Ishikawa (cell line): ENCODE measurements at regions not wholly inside any gene's neighbourhood (a gene's known extent, or its start where the extent isn't known, plus 50 kb on each side); places are given as distances from the start of the nearest gene placed in this dataset.

Experiments used
- CEBPB ChIP-seq: IDR thresholded peaks from 2 replicates; pipeline ENCODE4 v1.6.1; 2012
- CREB1 ChIP-seq: IDR thresholded peaks from 2 replicates; pipeline ENCODE4 v1.6.1; 2012; ENCODE audit warnings: low read depth
- EP300 ChIP-seq: IDR thresholded peaks from 2 replicates; pipeline ENCODE4 v1.6.1; 2012; ENCODE audit warnings: borderline replicate concordance
- FOXM1 ChIP-seq: IDR thresholded peaks from 2 replicates; pipeline ENCODE4 v1.6.1; 2012; ENCODE audit warnings: low read depth, borderline replicate concordance
- RAD21 ChIP-seq: IDR thresholded peaks from 2 replicates; pipeline ENCODE4 v1.6.1; 2012; ENCODE audit warnings: low read depth
- TEAD4 ChIP-seq: IDR thresholded peaks from 2 replicates; pipeline ENCODE4 v1.6.1; 2012
- TF ChIP-seq, protein P1 (sequence below): IDR thresholded peaks from 2 replicates; pipeline ENCODE4 v1.6.1; 2012; ENCODE audit warnings: low read depth, mild to moderate bottlenecking
- TF ChIP-seq, protein P2 (sequence below): IDR thresholded peaks from 2 replicates; pipeline ENCODE4 v1.6.1; 2012

DNA sequence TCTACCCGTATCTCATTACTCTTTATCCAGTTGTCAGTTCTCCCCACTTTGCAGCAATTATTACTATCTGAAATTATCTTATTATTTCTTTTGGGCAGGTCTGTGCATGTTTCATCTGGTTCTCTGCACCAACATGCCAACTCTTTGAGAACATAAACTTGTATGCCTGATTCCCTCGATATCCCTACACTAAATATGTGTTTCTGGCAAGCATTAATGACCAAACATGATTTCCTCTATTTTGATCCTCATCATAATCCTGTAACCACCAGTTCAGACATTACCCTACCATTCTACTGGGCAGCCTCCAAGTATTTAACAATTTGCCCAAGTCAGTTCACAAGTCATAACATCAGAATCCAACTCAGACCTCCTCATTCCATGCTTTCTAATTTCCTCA lies 426.1 kb downstream of the FOXO1 start:
- TF ChIP-seq TEAD4 (no peak), RAD21 (no peak), EP300 (no peak), CREB1 (no peak), CEBPB (no peak), FOXM1 (no peak)
- TF ChIP-seq, protein P1, sequence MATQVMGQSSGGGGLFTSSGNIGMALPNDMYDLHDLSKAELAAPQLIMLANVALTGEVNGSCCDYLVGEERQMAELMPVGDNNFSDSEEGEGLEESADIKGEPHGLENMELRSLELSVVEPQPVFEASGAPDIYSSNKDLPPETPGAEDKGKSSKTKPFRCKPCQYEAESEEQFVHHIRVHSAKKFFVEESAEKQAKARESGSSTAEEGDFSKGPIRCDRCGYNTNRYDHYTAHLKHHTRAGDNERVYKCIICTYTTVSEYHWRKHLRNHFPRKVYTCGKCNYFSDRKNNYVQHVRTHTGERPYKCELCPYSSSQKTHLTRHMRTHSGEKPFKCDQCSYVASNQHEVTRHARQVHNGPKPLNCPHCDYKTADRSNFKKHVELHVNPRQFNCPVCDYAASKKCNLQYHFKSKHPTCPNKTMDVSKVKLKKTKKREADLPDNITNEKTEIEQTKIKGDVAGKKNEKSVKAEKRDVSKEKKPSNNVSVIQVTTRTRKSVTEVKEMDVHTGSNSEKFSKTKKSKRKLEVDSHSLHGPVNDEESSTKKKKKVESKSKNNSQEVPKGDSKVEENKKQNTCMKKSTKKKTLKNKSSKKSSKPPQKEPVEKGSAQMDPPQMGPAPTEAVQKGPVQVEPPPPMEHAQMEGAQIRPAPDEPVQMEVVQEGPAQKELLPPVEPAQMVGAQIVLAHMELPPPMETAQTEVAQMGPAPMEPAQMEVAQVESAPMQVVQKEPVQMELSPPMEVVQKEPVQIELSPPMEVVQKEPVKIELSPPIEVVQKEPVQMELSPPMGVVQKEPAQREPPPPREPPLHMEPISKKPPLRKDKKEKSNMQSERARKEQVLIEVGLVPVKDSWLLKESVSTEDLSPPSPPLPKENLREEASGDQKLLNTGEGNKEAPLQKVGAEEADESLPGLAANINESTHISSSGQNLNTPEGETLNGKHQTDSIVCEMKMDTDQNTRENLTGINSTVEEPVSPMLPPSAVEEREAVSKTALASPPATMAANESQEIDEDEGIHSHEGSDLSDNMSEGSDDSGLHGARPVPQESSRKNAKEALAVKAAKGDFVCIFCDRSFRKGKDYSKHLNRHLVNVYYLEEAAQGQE = no peak
- TF ChIP-seq, protein P2, sequence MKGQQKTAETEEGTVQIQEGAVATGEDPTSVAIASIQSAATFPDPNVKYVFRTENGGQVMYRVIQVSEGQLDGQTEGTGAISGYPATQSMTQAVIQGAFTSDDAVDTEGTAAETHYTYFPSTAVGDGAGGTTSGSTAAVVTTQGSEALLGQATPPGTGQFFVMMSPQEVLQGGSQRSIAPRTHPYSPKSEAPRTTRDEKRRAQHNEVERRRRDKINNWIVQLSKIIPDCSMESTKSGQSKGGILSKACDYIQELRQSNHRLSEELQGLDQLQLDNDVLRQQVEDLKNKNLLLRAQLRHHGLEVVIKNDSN = no peak
